K562 (cell line): ENCODE measurements at regions not wholly inside any gene's neighbourhood (a gene's known extent, or its start where the extent isn't known, plus 50 kb on each side); places are given as distances from the start of the nearest gene placed in this dataset.

Experiments
- ATAC-seq: fragments of 200-7000 bp; cut with Tn5 transposase; 3 replicates; pipeline ENCODE4 v1.9.1; 2020; ENCODE audit warnings: moderate library complexity
- BruUV-seq: library from RNA; stranded (reverse); fragments of 400-500 nt; replicated peaks from 2 replicates; lab custom pipeline; 2021; lab: Mats Ljungman, UMichigan
- CTCF ChIA-PET: fragments of 300-600 bp; formaldehyde crosslinking; extraction: SDS; loops from one replicate; lab custom pipeline; 2021; ENCODE audit warnings: low intra/inter-chr PET ratio; lab: Yijun Ruan, JAX
- POLR2A ChIA-PET: fragments of 300-600, 350-650 bp; sonication (Branson Sonifier 250); formaldehyde crosslinking; extraction: SDS; loops from one replicate; lab custom pipeline; 2021; ENCODE audit warnings: antibody characterized with exemption, inconsistent platforms; lab: Yijun Ruan, JAX
- DNase-seq, 4 experiments: peaks; one replicate each; pipeline versions ENCODE4 v3.0.0 to v3.0.0-alpha.2; 2011 to 2018; ENCODE audit warnings: low spot score in 3 of 4, mixed read lengths in 3 of 4; ENCODE audit errors: extremely low read depth in 1 of 4
- FAIRE-seq: peaks from 2 replicates; lab custom pipeline; 2011; peaks lifted over from hg19 to GRCh38; lab: Jason Lieb, UNC
- H2AFZ ChIP-seq: 2 replicates; pipeline ENCODE4 v1.6.0; 2011; ENCODE audit warnings: low read depth, low read length, control low read depth, inconsistent platforms
- H3K27ac ChIP-seq: fragments of 200-600 bp; 3 replicates; pipeline ENCODE4 v1.8.0; 2011; ENCODE audit warnings: low read depth, mild to moderate bottlenecking, control low read depth, inconsistent platforms, low read length, moderate library complexity, mixed read lengths; ENCODE audit errors: extremely low read depth
- H3K27me3 ChIP-seq, 2 experiments: fragments of 300-600 bp in 1 of 2; 2 replicates in 1 of 2; 3 replicates in 1 of 2; pipeline versions ENCODE4 v1.6.0 to v1.8.0; 2011; ENCODE audit warnings: inconsistent platforms in 2 of 2, low read length in 2 of 2, mild to moderate bottlenecking in 1 of 2, mixed read lengths in 1 of 2, moderate library complexity in 1 of 2; ENCODE audit not compliant: control insufficient read depth in 2 of 2, insufficient read depth in 2 of 2
- H3K36me3 ChIP-seq: fragments of 300-600 bp; 3 replicates; pipeline ENCODE4 v1.8.0; 2011; ENCODE audit warnings: mild to moderate bottlenecking, low read length, inconsistent platforms; ENCODE audit not compliant: control insufficient read depth, insufficient read depth
- H3K4me1 ChIP-seq, 2 experiments: fragments of 200-600 bp in 1 of 2; replicated peaks in 1 of 2; 2 replicates in 1 of 2; 3 replicates in 1 of 2; pipeline versions ENCODE4 v1.5.1 to v1.8.0; 2011; ENCODE audit warnings: inconsistent platforms in 2 of 2, low read length in 2 of 2, mild to moderate bottlenecking in 1 of 2, mixed read lengths in 1 of 2, moderate library complexity in 1 of 2; ENCODE audit not compliant: control insufficient read depth in 2 of 2, insufficient read depth in 2 of 2
- H3K4me2 ChIP-seq: 2 replicates; pipeline ENCODE4 v1.6.1; 2011; ENCODE audit warnings: low read length, control low read depth, inconsistent platforms, mixed read lengths; ENCODE audit not compliant: insufficient read depth
- H3K4me3 ChIP-seq: fragments of 200-600 bp; sonication (generic), shearing (Covaris generic); 2 replicates; pipeline ENCODE4 v1.5.1; 2016; ENCODE audit warnings: control low read depth, inconsistent platforms
- H3K79me2 ChIP-seq: fragments of 200-600 bp; 3 replicates; pipeline ENCODE4 v1.8.0; 2011; ENCODE audit warnings: low read length, inconsistent platforms; ENCODE audit not compliant: control insufficient read depth, insufficient read depth
- H3K9ac ChIP-seq, 2 experiments: 2 replicates each; pipeline versions ENCODE4 v1.6.0 to v1.6.1; 2011; ENCODE audit warnings: low read depth in 2 of 2, low read length in 2 of 2, control low read depth in 1 of 2, inconsistent platforms in 1 of 2, mild to moderate bottlenecking in 1 of 2, mixed read lengths in 1 of 2; ENCODE audit not compliant: insufficient read depth in 1 of 2
- H3K9me1 ChIP-seq: one replicate; pipeline ENCODE4 v1.6.0; 2011; ENCODE audit warnings: inconsistent platforms, mild to moderate bottlenecking, low read length, moderate library complexity; ENCODE audit not compliant: control insufficient read depth, insufficient read depth
- H3K9me3 ChIP-seq: replicated peaks from 2 replicates; pipeline ENCODE4 v1.5.1; 2011; ENCODE audit warnings: low read depth, low read length, inconsistent platforms; ENCODE audit not compliant: control insufficient read depth, insufficient read depth
- H4K20me1 ChIP-seq: replicated peaks from 2 replicates; pipeline ENCODE4 v1.6.1; 2011; ENCODE audit warnings: low read length, inconsistent platforms, mixed read lengths; ENCODE audit not compliant: control insufficient read depth, insufficient read depth
- ELF1 ChIP-seq: fragments of 200-800 bp; sonication (Bioruptor generic); IDR thresholded peaks from 2 replicates; pipeline ENCODE4 v1.6.1; 2016; ENCODE audit warnings: missing genetic modification characterization, missing compliant biosample characterization
- ELF2 ChIP-seq: fragments of 250-450 bp; sonication (Bioruptor Pico); IDR thresholded peaks from 2 replicates; pipeline ENCODE4 v1.5.0; 2021; ENCODE audit warnings: mild to moderate bottlenecking
- FOXM1 ChIP-seq, 2 experiments: fragments of 450-650 bp in 1 of 2; sonication (generic) in 1 of 2; formaldehyde crosslinking in 1 of 2; IDR thresholded peaks; 2 replicates each; pipeline versions ENCODE4 v1.6.1 to v1.9.0; 2017 to 2022; ENCODE audit warnings: low read depth in 2 of 2, mild to moderate bottlenecking in 2 of 2, missing genetic modification reagents in 1 of 2, moderate library complexity in 1 of 2
- HOMEZ ChIP-seq: fragments of 250-450 bp; sonication (Bioruptor Pico); IDR thresholded peaks from 2 replicates; pipeline ENCODE4 v1.4.0; 2020; ENCODE audit warnings: mild to moderate bottlenecking, moderate library complexity
- POLR2G ChIP-seq: fragments of 200-400 bp; formaldehyde crosslinking; IDR thresholded peaks from 2 replicates; pipeline ENCODE4 v1.6.1; 2017; ENCODE audit warnings: low read depth, mild to moderate bottlenecking, antibody characterized with exemption, low read length, moderate library complexity
- PTBP1 ChIP-seq: fragments of 200-400 bp; formaldehyde crosslinking; IDR thresholded peaks from 2 replicates; pipeline ENCODE4 v1.6.1; 2017; ENCODE audit warnings: low read depth, low read length
- RFX5 ChIP-seq: IDR thresholded peaks from 2 replicates; pipeline ENCODE4 v1.6.1; 2011; ENCODE audit warnings: low read depth, mild to moderate bottlenecking, improper control_type of control experiment, low read length
- SNIP1 ChIP-seq: fragments of 450-650 bp; IDR thresholded peaks from 2 replicates; pipeline ENCODE4 v1.7.1; 2017; ENCODE audit warnings: low read depth, mild to moderate bottlenecking
- TRIM28 ChIP-seq: fragments of 450-650 bp; IDR thresholded peaks from 2 replicates; pipeline ENCODE4 v1.6.1; 2017
- ZKSCAN8 ChIP-seq: fragments of 200-800 bp; sonication (Bioruptor generic); IDR thresholded peaks from 2 replicates; pipeline ENCODE4 v1.6.1; 2016; ENCODE audit warnings: missing genetic modification characterization, missing compliant biosample characterization
- WGBS: fragments of 100-300 bp; shearing (Covaris generic); methylation state at CpG from one replicate; pipeline ENCODE4 v1.1.6; 2016; ENCODE audit warnings: low coverage, mixed read lengths; ENCODE audit not compliant: insufficient coverage; ENCODE audit errors: missing lambda C conversion rate; 5-methylcytosine and 5-hydroxymethylcytosine counted together
- in situ Hi-C: fragments of 300-500 bp; cut with MboI; formaldehyde crosslinking; loops from 4 replicates; pipeline ENCODE4 v1.15.0; 2018; ENCODE audit warnings: inconsistent platforms, mixed read lengths
- intact Hi-C: fragments of 100-400 bp; cut with micrococcal nuclease; formaldehyde crosslinking; loops from 2 replicates; pipeline ENCODE4 v1.14.2; 2022
- TF ChIP-seq, protein P1 (sequence below), 2 experiments: fragments of 450-650 bp; conservative IDR thresholded peaks; 2 replicates each; pipeline ENCODE4 v1.6.1; 2017; ENCODE audit warnings: mild to moderate bottlenecking in 2 of 2, moderate library complexity in 2 of 2

DNA sequence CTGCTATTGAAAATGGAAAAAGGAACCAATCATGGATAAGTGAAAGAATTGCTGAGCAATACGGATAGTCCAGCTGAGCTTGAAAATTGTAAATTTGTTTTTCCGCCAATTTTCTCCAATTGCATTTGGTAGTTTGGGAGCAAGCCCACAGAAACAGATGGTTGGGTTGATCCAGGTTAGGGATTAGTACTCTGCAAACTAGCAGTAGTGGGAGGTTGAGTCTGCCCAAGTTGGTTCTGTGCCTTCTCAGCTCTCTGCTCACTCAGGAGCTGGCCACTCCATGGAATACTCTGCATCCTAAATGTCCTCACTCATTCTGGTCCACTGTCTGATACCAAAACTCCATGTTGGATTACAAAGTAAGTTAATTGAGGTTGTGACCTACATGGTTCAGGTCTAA is 361.1 kb upstream of the ATP2B1 start:
- 3% methylated on average over 2 of the region's 2 CpGs for WGBS

More for the DNA sequence above, 361.1 kb upstream of the ATP2B1 start:
- no peaks in the 10 kb centered on the region for H3K79me2 ChIP-seq
- FAIRE-seq (no peak), DNase-seq (no peak), ATAC-seq (no peak)
- POLR2A ChIA-PET: no interaction called here
- intact Hi-C loops (no loop called here), in situ Hi-C loops (no loop called here)
- H3K4me3 ChIP-seq: no peak overlapping the region
- CTCF ChIA-PET: no interaction called here
- no peak overlapping the region for H3K27ac ChIP-seq
- no peak overlapping the region for H3K9ac ChIP-seq
- no peaks in the 10 kb centered on the region for H3K36me3 ChIP-seq
- no TSS peak for BruUV-seq
- no peaks in the 10 kb centered on the region for H3K9me3 ChIP-seq
- H4K20me1 ChIP-seq: no peaks in the 10 kb centered on the region
- no peak for TF ChIP-seq FOXM1 (IDR thresholded peaks at IDR 0.05; ENCODE audit: low read depth)
- no peak for TF ChIP-seq FOXM1 (CRISPR knock-in tag; IDR thresholded peaks at IDR 0.05; ENCODE audit: low read depth)
- TF ChIP-seq SNIP1: no peak
- TF ChIP-seq ZKSCAN8 (CRISPR knock-in tag): no peak
- no peak for TF ChIP-seq HOMEZ (CRISPR knock-in tag)
- TF ChIP-seq POLR2G: no peak
- no peak for TF ChIP-seq PTBP1
- TF ChIP-seq TRIM28: no peak
- TF ChIP-seq, protein P1, sequence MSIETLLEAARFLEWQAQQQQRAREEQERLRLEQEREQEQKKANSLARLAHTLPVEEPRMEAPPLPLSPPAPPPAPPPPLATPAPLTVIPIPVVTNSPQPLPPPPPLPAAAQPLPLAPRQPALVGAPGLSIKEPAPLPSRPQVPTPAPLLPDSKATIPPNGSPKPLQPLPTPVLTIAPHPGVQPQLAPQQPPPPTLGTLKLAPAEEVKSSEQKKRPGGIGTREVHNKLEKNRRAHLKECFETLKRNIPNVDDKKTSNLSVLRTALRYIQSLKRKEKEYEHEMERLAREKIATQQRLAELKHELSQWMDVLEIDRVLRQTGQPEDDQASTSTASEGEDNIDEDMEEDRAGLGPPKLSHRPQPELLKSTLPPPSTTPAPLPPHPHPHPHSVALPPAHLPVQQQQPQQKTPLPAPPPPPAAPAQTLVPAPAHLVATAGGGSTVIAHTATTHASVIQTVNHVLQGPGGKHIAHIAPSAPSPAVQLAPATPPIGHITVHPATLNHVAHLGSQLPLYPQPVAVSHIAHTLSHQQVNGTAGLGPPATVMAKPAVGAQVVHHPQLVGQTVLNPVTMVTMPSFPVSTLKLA (conservative IDR thresholded peaks at IDR 0.05): no peak
- TF ChIP-seq ELF1: no peak
- TF ChIP-seq RFX5: no peak
- TF ChIP-seq ELF2 (CRISPR knock-in tag): no peak
- no peak overlapping the region for H2AFZ ChIP-seq
- no peaks in the 10 kb centered on the region for H3K4me1 ChIP-seq
- no peaks in the 10 kb centered on the region for H3K27me3 ChIP-seq
- no peak overlapping the region for H3K4me2 ChIP-seq
- no peaks in the 10 kb centered on the region for H3K9me1 ChIP-seq
